GM18907 (cell line): ENCODE measurements at regions not wholly inside any gene's neighbourhood (a gene's known extent, or its start where the extent isn't known, plus 50 kb on each side); places are given as distances from the start of the nearest gene placed in this dataset.

Experiments used
- ATAC-seq: cut with Tn5 transposase; IDR thresholded peaks from one replicate; pipeline ENCODE4 v1.9.1; 2021; ENCODE audit warnings: mild to moderate bottlenecking, moderate library complexity; ENCODE audit not compliant: unreplicated experiment

- ATAC-seq: no peak
These were observed 77.9 kb upstream of the SDK2 start for GRCh38 chr17:73722165-73722564.

GRCh38 chr17:73723317-73723716 lies 79.1 kb upstream of the SDK2 start:
- ATAC-seq: no peak

GRCh38 chr17:73724341-73724740 lies 80.1 kb upstream of the SDK2 start:
- no peak for ATAC-seq

- ATAC-seq: no peak
These were observed 80.7 kb upstream of the SDK2 start for GRCh38 chr17:73724990-73725389.

GRCh38 chr17:73725794-73726515 lies 81.7 kb upstream of the SDK2 start:
- no peak for ATAC-seq

GRCh38 chr17:73727941-73728340 lies 83.7 kb upstream of the SDK2 start:
- ATAC-seq: no peak

GRCh38 chr17:73729101-73729500 lies 84.9 kb upstream of the SDK2 start:
- no peak for ATAC-seq

GRCh38 chr17:73731733-73732132 lies 87.5 kb upstream of the SDK2 start:
- no peak for ATAC-seq

- no peak for ATAC-seq
These were observed 89.3 kb upstream of the SDK2 start for GRCh38 chr17:73733517-73733916.

- no peak for ATAC-seq
These were observed 91.0 kb upstream of the SDK2 start for GRCh38 chr17:73735245-73735644.

GRCh38 chr17:73738751-73739575 lies 94.7 kb upstream of the SDK2 start:
- no peak for ATAC-seq

GRCh38 chr17:73740370-73740769 lies 96.1 kb upstream of the SDK2 start:
- no peak for ATAC-seq

GRCh38 chr17:73742948-73743381 lies 98.7 kb upstream of the SDK2 start:
- no peak for ATAC-seq

GRCh38 chr17:73743518-73744201 lies 99.4 kb upstream of the SDK2 start:
- no peak for ATAC-seq

GRCh38 chr17:73744411-73744810 lies 100.2 kb upstream of the SDK2 start:
- ATAC-seq: no peak

- ATAC-seq: no peak
These were observed 102.2 kb upstream of the SDK2 start for GRCh38 chr17:73746314-73747073.

GRCh38 chr17:73747221-73748002 lies 103.2 kb upstream of the SDK2 start:
- no peak for ATAC-seq

GRCh38 chr17:73748508-73748907 lies 104.3 kb upstream of the SDK2 start:
- ATAC-seq: no peak

- no peak for ATAC-seq
These were observed 105.1 kb upstream of the SDK2 start for GRCh38 chr17:73749337-73749823.
